Brain microvascular endothelial cell (primary cell): ENCODE measurements at regions not wholly inside any gene's neighbourhood (a gene's known extent, or its start where the extent isn't known, plus 50 kb on each side); places are given as distances from the start of the nearest gene placed in this dataset.

Experiments used
- DNase-seq: peaks from one replicate; pipeline ENCODE4 v3.0.0-alpha.2; 2020
- H3K27ac ChIP-seq: fragments of 250-450 bp; sonication (Bioruptor Pico); 2 replicates; pipeline ENCODE4 v1.5.1; 2020; ENCODE audit warnings: mild to moderate bottlenecking, moderate library complexity
- H3K27me3 ChIP-seq: fragments of 250-450 bp; sonication (Bioruptor Pico); replicated peaks from 2 replicates; pipeline ENCODE4 v1.5.1; 2020; ENCODE audit warnings: mild to moderate bottlenecking
- H3K36me3 ChIP-seq: fragments of 250-450 bp; sonication (Bioruptor Pico); replicated peaks from 2 replicates; pipeline ENCODE4 v1.5.1; 2020; ENCODE audit warnings: mild to moderate bottlenecking
- H3K4me3 ChIP-seq: 2 replicates; pipeline ENCODE4 v1.5.1; 2011; ENCODE audit warnings: low read depth, mild to moderate bottlenecking, control low read depth, low read length, moderate library complexity
- in situ Hi-C: cut with HindIII; loops from 2 replicates; pipeline ENCODE4 v1.10.0; 2017; ENCODE audit warnings: low sequenced_read_pairs, low pct_ligation_motif_present
- TF ChIP-seq, protein P1 (sequence below): IDR thresholded peaks from 2 replicates; pipeline ENCODE4 v1.5.1; 2011; ENCODE audit warnings: low read depth, mild to moderate bottlenecking, moderate library complexity, low read length, control low read depth, inconsistent platforms; ENCODE audit errors: missing control alignments

DNA sequence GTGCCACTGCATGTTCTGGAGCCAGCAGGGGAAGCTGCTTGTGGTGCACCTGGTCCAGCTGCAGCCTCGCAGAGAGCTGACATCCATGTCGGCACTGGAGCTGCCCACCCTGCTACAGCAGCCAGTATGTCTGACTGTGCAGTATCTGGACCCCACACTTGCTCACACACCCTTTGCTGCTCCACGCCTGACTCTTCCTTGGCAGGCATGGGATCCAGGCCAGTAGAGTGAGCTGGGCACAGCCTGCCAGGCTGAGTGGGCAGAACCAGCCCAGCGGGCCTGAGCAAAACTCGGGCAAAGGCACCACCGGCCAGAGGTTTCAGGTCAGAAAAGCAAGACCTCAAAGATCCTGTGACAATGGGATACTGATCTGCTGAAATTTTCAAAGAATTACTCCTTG, 690.1 kb downstream of the STPG2 start:
- Histone ChIP-seq H3K27ac (no peak overlapping the region), H3K4me3 (no peak overlapping the region), H3K36me3 (no peaks in the 10 kb centered on the region), H3K27me3 (no peaks in the 10 kb centered on the region)
- DNase-seq: no peak
- TF ChIP-seq, protein P1, sequence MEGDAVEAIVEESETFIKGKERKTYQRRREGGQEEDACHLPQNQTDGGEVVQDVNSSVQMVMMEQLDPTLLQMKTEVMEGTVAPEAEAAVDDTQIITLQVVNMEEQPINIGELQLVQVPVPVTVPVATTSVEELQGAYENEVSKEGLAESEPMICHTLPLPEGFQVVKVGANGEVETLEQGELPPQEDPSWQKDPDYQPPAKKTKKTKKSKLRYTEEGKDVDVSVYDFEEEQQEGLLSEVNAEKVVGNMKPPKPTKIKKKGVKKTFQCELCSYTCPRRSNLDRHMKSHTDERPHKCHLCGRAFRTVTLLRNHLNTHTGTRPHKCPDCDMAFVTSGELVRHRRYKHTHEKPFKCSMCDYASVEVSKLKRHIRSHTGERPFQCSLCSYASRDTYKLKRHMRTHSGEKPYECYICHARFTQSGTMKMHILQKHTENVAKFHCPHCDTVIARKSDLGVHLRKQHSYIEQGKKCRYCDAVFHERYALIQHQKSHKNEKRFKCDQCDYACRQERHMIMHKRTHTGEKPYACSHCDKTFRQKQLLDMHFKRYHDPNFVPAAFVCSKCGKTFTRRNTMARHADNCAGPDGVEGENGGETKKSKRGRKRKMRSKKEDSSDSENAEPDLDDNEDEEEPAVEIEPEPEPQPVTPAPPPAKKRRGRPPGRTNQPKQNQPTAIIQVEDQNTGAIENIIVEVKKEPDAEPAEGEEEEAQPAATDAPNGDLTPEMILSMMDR: no peak
- in situ Hi-C loops: no loop called here

DNA sequence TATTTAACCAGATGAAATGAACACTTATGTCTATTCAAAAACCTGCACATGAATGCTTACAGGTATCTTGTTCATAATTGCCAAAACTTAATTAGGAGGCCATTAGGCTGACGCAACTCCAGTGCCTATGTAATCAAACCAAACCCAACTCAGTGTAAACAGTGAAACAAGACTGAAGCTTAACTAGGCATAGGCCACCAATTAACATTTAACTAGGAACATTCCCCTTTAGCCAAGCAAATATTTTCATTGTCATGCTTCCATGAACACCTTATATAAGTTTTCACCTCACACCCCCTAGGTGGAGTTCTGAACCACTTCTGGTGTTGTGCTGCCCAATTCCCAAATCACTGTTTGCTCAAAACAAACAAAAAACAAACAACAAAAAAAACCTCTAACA, 686.0 kb downstream of the STPG2 start:
- DNase-seq: no peak
- Histone ChIP-seq H3K27ac (no peak overlapping the region), H3K4me3 (no peak overlapping the region), H3K36me3 (no peaks in the 10 kb centered on the region), H3K27me3 (no peaks in the 10 kb centered on the region)
- in situ Hi-C loops: no loop called here
- TF ChIP-seq, protein P1: no peak

DNA sequence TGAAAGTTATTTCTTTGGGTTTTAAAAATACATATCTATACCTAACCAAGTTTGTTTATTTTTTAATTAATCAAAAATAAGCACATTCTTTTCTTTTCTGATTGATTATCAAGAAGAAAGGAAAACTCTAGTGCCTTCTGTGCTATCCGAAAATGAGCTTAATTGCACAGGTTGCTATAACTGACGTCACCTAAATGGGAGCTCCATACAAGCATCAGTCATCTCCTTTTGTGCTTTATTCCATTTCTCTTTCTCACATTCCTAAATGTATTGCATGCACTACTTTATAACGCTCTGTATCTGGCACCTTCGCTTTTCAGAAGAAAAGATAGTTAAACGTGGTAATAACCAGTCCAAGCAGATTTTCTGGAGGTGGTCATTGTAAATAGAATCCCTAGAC, 675.0 kb downstream of the STPG2 start:
- no peak for DNase-seq
- TF ChIP-seq, protein P1: no peak

DNA sequence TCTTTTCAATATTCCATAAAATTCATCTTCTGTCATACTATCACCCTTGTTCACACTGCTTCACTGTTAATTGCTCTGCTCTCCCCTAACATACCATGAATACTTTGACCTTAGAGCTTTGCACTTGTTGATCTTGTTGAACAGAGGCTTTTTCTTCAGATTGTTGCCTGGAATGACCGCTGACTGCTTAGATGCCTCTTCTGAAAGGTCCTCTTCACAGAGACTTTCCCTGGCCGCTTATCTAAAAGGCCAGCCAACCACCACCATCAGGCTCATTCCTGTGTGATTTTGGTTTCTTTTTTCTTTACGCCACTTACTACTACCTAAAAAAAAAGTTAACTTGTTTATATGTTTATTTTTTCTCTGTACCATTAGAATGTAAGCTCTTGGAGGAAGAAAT, 667.7 kb downstream of the STPG2 start:
- TF ChIP-seq, protein P1: no peak
- H3K27ac ChIP-seq: no peak overlapping the region
- H3K4me3 ChIP-seq: no peak overlapping the region
- no peaks in the 10 kb centered on the region for H3K36me3 ChIP-seq
- no peak for DNase-seq
- no peaks in the 10 kb centered on the region for H3K27me3 ChIP-seq
- in situ Hi-C loops: no loop called here

More for the DNA sequence above, 675.0 kb downstream of the STPG2 start:
- H3K27me3 ChIP-seq: no peaks in the 10 kb centered on the region
- H3K36me3 ChIP-seq: no peaks in the 10 kb centered on the region
- H3K4me3 ChIP-seq: no peak overlapping the region
- in situ Hi-C loops: no loop called here
- H3K27ac ChIP-seq: no peak overlapping the region

DNA sequence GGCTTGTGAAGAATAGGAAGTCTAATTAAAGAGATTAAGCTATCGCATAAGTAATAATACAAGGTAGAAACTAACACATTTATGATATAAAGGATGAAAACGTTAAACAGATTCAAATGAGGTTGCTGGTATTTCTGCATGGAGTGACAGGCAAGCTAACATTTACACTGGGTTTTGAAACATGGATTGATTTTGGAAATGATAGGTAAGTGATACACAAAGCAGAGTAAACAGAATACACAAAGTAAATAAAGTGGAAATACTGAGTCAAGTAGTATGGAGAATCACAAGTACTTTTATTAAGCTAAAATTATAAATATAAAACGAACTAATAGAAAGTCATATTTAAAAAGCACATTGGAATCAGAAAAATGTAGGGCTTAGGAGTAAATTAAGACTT, 665.3 kb downstream of the STPG2 start:
- in situ Hi-C loops: no loop called here
- no peak overlapping the region for H3K4me3 ChIP-seq
- H3K36me3 ChIP-seq: no peaks in the 10 kb centered on the region
- TF ChIP-seq, protein P1: no peak
- no peaks in the 10 kb centered on the region for H3K27me3 ChIP-seq
- H3K27ac ChIP-seq: no peak overlapping the region
- DNase-seq: no peak

DNA sequence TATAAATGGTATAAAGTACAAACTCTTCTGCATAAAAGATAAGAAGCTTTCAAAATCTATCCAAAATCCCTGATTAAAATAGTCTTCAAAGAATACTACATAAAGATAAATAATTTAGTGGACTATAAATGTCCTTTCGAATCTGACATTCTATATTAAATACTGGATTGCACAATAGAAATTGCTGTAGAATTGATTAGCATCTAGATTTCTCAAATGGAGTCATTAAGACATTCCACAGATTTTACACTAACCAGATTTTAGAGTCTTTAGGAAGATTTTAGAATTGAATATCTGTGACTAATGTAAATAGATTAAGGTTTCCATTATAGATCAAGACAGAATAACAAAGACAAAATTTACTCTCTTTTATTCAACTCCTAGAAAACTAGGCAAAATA, 663.9 kb downstream of the STPG2 start:
- no peak for DNase-seq
- Histone ChIP-seq H3K4me3 (no peak overlapping the region), H3K27ac (no peak overlapping the region), H3K27me3 (no peaks in the 10 kb centered on the region), H3K36me3 (no peaks in the 10 kb centered on the region)
- in situ Hi-C loops: no loop called here
- TF ChIP-seq, protein P1: no peak
